Loucy (cell line): ENCODE measurements at regions not wholly inside any gene's neighbourhood (a gene's known extent, or its start where the extent isn't known, plus 50 kb on each side); places are given as distances from the start of the nearest gene placed in this dataset.

Source experiments
- H2AFZ ChIP-seq: fragments of 200-600 bp; sonication (generic); 2 replicates; pipeline ENCODE4 v1.6.0; 2016; ENCODE audit warnings: antibody characterized with exemption, mild to moderate bottlenecking, low read length, moderate library complexity
- H3F3A ChIP-seq: fragments of 200-600 bp; 2 replicates; pipeline ENCODE4 v1.6.0; 2016; ENCODE audit warnings: antibody characterized with exemption, low read depth, mild to moderate bottlenecking
- H3K27me3 ChIP-seq: fragments of 200-600 bp; sonication (generic); 2 replicates; pipeline ENCODE4 v1.6.1; 2014; ENCODE audit warnings: low read length, mild to moderate bottlenecking; ENCODE audit not compliant: insufficient read depth, poor library complexity, severe bottlenecking
- H3K36me3 ChIP-seq: fragments of 200-600 bp; sonication (generic); 2 replicates; pipeline ENCODE4 v1.6.1; 2016; ENCODE audit warnings: low read length; ENCODE audit not compliant: insufficient read depth
- H3K4me1 ChIP-seq: fragments of 200-600 bp; sonication (generic); 2 replicates; pipeline ENCODE4 v1.5.1; 2014; ENCODE audit warnings: low read length, mild to moderate bottlenecking; ENCODE audit not compliant: insufficient read depth, poor library complexity, severe bottlenecking
- H3K4me2 ChIP-seq: fragments of 200-600 bp; sonication (generic); 2 replicates; pipeline ENCODE4 v1.6.0; 2014; ENCODE audit warnings: antibody characterized with exemption, low read length, low read depth, mild to moderate bottlenecking; ENCODE audit not compliant: poor library complexity, severe bottlenecking
- H3K4me3 ChIP-seq: fragments of 200-600 bp; sonication (generic); 2 replicates; pipeline ENCODE4 v1.5.1; 2014; ENCODE audit warnings: low read length, mild to moderate bottlenecking, mixed read lengths; ENCODE audit not compliant: poor library complexity, severe bottlenecking
- H3K79me2 ChIP-seq: fragments of 200-600 bp; sonication (generic); 2 replicates; pipeline ENCODE4 v1.6.1; 2014; ENCODE audit warnings: low read length; ENCODE audit not compliant: insufficient read depth
- H3K9ac ChIP-seq: fragments of 200-600 bp; sonication (generic); 2 replicates; pipeline ENCODE4 v1.6.0; 2014; ENCODE audit warnings: mild to moderate bottlenecking, low read depth, low read length, moderate library complexity; ENCODE audit not compliant: poor library complexity, severe bottlenecking
- H3K9me2 ChIP-seq: fragments of 200-600 bp; sonication (generic); replicated peaks from 2 replicates; pipeline ENCODE4 v1.6.1; 2016; ENCODE audit warnings: low read depth, low read length, mixed read lengths
- H3K9me3 ChIP-seq: fragments of 200-600 bp; sonication (generic); 2 replicates; pipeline ENCODE4 v1.6.1; 2014; ENCODE audit warnings: mild to moderate bottlenecking, antibody characterized with exemption, low read length, low read depth; ENCODE audit not compliant: insufficient read depth
- H4K20me1 ChIP-seq: fragments of 200-600 bp; sonication (generic); 2 replicates; pipeline ENCODE4 v1.6.0; 2014; ENCODE audit warnings: antibody characterized with exemption, low read length, mild to moderate bottlenecking; ENCODE audit not compliant: insufficient read depth, poor library complexity, severe bottlenecking
- EZH2phosphoT487 ChIP-seq: fragments of 200-600 bp; IDR thresholded peaks from 2 replicates; pipeline ENCODE4 v1.6.1; 2018; ENCODE audit warnings: antibody characterized with exemption, mild to moderate bottlenecking, moderate library complexity, borderline replicate concordance
- TF ChIP-seq, protein P1 (sequence below): fragments of 200-600 bp; sonication (generic); conservative IDR thresholded peaks from 2 replicates; pipeline ENCODE4 v1.5.1; 2014; ENCODE audit warnings: mild to moderate bottlenecking, antibody characterized with exemption, low read length

- Histone ChIP-seq H3K79me2 (no peaks in the 10 kb centered on the region), H3K9me2 (no peaks in the 10 kb centered on the region), H3K4me3 (no peak overlapping the region), H3K27me3 (no peaks in the 10 kb centered on the region), H3K4me2 (no peak overlapping the region), H3K9me3 (no peaks in the 10 kb centered on the region), H4K20me1 (no peaks in the 10 kb centered on the region), H3K36me3 (no peaks in the 10 kb centered on the region), H3K9ac (no peak overlapping the region), H3F3A (no peaks in the 10 kb centered on the region), H3K4me1 (no peaks in the 10 kb centered on the region), H2AFZ (no peak overlapping the region)
- TF ChIP-seq EZH2phosphoT487 = no peak
- TF ChIP-seq, protein P1, sequence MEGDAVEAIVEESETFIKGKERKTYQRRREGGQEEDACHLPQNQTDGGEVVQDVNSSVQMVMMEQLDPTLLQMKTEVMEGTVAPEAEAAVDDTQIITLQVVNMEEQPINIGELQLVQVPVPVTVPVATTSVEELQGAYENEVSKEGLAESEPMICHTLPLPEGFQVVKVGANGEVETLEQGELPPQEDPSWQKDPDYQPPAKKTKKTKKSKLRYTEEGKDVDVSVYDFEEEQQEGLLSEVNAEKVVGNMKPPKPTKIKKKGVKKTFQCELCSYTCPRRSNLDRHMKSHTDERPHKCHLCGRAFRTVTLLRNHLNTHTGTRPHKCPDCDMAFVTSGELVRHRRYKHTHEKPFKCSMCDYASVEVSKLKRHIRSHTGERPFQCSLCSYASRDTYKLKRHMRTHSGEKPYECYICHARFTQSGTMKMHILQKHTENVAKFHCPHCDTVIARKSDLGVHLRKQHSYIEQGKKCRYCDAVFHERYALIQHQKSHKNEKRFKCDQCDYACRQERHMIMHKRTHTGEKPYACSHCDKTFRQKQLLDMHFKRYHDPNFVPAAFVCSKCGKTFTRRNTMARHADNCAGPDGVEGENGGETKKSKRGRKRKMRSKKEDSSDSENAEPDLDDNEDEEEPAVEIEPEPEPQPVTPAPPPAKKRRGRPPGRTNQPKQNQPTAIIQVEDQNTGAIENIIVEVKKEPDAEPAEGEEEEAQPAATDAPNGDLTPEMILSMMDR = no peak
Observed at GRCh38 chr15:31977138-31977537, 53.2 kb upstream of the CHRNA7 start.

DNA sequence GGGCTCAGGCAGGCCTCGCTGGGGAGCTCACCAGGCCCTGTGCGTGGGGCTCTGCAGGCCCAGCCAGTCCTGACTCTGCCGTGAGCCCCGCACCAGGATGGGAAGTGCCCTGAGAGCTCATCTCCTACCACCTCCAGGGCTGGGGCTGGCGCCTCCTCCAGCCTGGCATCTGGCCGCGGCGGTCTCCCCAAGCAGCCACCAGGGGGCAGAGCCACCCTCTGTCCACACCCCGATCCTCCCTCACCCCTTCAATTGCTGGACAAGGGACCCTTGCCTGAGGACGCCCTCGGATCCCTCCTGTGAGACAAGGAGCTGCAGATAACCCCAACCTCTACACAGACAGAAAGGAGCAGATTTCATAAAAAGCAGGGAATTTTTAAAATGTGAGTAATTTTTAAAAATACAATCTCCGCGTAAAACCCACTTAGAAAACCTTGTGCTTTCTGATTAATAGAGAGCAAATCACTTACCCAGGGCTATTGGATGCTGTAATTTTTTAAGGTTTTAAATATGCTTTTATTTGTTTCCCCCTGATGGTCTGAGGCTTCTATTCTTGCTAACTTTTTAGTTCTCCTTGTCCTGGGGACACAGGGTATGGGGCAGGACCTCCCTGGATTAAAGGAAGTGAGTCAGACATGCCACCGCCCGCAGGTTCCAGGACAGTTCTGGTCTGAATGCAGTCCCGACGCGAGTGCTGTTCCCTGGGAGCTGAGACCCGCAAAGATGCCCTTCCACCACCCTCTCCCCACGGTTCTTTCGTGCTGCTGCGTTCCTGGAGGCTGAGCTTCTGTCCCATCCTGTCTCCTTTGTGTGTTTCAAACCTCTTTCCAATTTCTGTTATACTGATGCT lies 52.3 kb upstream of the CHRNA7 start:
- Histone ChIP-seq H2AFZ (no peak overlapping the region), H3K9me2 (no peaks in the 10 kb centered on the region), H3K36me3 (no peaks in the 10 kb centered on the region), H3K4me1 (no peaks in the 10 kb centered on the region), H3F3A (no peaks in the 10 kb centered on the region), H3K27me3 (no peaks in the 10 kb centered on the region), H3K4me2 (no peak overlapping the region), H3K4me3 (no peak overlapping the region), H4K20me1 (no peaks in the 10 kb centered on the region), H3K79me2 (no peaks in the 10 kb centered on the region), H3K9me3 (no peaks in the 10 kb centered on the region), H3K9ac (no peak overlapping the region)
- TF ChIP-seq, protein P1 = peak; percentile 82
- TF ChIP-seq EZH2phosphoT487 = no peak
